Breast epithelium (tissue), 4 donors: ENCODE measurements at regions not wholly inside any gene's neighbourhood (a gene's known extent, or its start where the extent isn't known, plus 50 kb on each side); places are given as distances from the start of the nearest gene placed in this dataset.
"Not testable (repeated sequence)": the region's sequence is repeated elsewhere in the genome, so short reads cannot be mapped to it uniquely, and the experiment has no call there.

Source experiments
- DNase-seq, 2 donors: peaks; one replicate each; pipeline ENCODE4 v3.0.0-alpha.2; 2019; ENCODE audit warnings: low spot score in 2 of 2
- H3K27ac ChIP-seq, 2 donors: fragments of 200-600 bp; sonication (generic) in 1 of 2; one replicate each; pipeline ENCODE4 v1.5.1; 2016 to 2019; ENCODE audit warnings: mild to moderate bottlenecking in 1 of 2
- H3K27me3 ChIP-seq, 2 donors: fragments of 200-600 bp; sonication (generic) in 1 of 2; one replicate each; pipeline versions ENCODE4 v1.5.1 to v1.6.0; 2017 to 2019; ENCODE audit warnings: control low read depth in 1 of 2, mild to moderate bottlenecking in 1 of 2
- H3K36me3 ChIP-seq: fragments of 200-600 bp; one replicate; pipeline ENCODE4 v1.5.1; 2019
- H3K4me1 ChIP-seq, 2 donors: fragments of 200-600 bp; sonication (generic); one replicate each; pipeline ENCODE4 v1.5.1; 2016 to 2019; ENCODE audit warnings: control low read depth in 1 of 2
- H3K4me3 ChIP-seq, 3 donors: fragments of 200-600 bp; sonication (generic); 1 replicate in 2 of 3; 2 replicates in 1 of 3; pipeline ENCODE4 v1.5.1; 2016 to 2019; ENCODE audit warnings: mild to moderate bottlenecking in 3 of 3, moderate library complexity in 2 of 3
- H3K9me3 ChIP-seq, 2 donors: fragments of 200-600 bp; sonication (generic) in 1 of 2; one replicate each; pipeline ENCODE4 v1.5.1; 2016 to 2019; ENCODE audit warnings: control low read depth in 1 of 2
- CTCF ChIP-seq, 3 donors: fragments of 450-650 bp; IDR thresholded peaks; one replicate each; pipeline ENCODE4 v1.5.1; 2016 to 2017; ENCODE audit warnings: antibody characterized with exemption in 3 of 3, mild to moderate bottlenecking in 3 of 3, moderate library complexity in 3 of 3
- POLR2A ChIP-seq: fragments of 450-650 bp; IDR thresholded peaks from one replicate; pipeline ENCODE4 v1.6.1; 2016; ENCODE audit warnings: antibody characterized with exemption, mild to moderate bottlenecking, moderate library complexity
- POLR2AphosphoS5 ChIP-seq, 3 donors: sonication (generic); formaldehyde crosslinking; IDR thresholded peaks; one replicate each; pipeline ENCODE4 v1.6.1; 2017; ENCODE audit warnings: antibody characterized with exemption in 3 of 3
- intact Hi-C: fragments of 100-400 bp; cut with DNase I; formaldehyde crosslinking; loops from one replicate; pipeline ENCODE4 v1.15.1; 2023; ENCODE audit warnings: low total_unique reads

DNA sequence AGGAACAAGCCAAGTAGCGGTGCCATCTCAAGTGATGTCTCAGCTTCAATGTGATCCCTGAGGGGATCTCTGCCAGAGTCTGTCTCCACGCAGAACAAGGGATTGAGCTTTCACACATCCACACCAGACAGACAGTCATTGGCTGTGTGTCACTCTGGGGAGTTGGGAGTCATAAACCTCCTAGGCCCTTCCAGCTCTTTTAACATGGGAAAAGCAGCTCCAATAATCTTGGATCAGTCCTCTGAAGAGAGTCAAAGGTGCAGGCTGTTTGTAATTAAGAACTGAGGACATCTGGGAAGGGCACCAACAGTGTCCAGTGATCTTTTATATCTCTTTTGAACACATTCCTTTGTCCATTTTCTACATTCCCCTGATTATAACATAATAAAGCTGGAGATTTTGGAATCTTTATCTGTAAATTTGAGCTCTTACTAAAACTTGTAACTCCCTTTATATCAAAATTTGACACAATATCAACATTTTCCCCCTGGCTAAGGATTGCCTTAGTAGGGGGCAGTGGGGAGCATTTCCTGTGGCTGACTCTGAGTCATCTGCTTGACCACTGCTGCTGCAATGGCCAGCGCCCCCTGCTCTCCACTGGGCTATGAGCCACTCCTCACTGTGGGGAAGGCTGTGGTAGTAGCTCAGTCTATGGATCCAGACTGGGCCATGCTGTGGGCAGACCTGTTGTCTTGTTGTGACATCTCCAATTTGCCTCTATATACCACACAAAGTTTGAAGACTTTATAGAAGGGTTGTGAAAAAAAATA lies 284.4 kb downstream of the OSTF1 start:
- Histone ChIP-seq H3K36me3 (no peaks in the 10 kb centered on the region), H3K9me3 (peaks cover 0 to 6% of the 10 kb centered on the region in 2 donors), H3K27me3 (no peaks in the 10 kb centered on the region), H3K4me1 (no peaks in the 10 kb centered on the region), H3K27ac (peak overlapping the region in 1 of 2 donors; percentile 52), H3K4me3 (no peak overlapping the region)
- DNase-seq, result no peak
- intact Hi-C loops, result no loop called here
- no peak for TF ChIP-seq POLR2A
- peak in 2 of 3 donors; percentile 30 to 52 for TF ChIP-seq POLR2AphosphoS5 (IDR thresholded peaks at IDR 0.05)

DNA sequence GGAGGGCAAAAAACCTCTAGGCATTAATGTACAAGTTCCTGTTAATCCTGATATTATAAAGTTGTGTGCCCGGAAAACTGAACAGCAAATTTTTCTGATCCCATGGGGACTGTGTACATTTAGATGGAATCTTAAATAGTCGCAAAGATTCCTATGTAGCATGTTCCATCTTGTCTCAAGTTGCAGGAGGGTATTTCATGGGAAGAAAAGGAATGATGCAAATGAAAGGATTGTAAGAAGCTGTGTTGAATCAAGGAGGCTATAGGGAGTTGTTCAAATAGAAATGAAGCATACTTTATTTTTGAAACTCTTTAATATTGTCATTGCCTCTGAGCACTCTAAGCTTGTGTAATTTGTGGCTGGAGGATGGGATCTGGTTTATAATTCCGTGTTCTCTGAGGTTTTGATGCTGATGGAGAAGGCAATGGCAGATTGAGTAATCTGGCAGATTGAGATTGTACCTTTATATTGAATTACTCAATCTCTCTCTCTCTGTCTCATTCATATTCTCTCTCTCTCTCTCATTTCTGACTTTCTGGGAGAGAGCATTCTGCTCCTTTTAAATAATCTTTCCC lies 288.5 kb downstream of the OSTF1 start:
- no peaks in the 10 kb centered on the region for H3K4me1 ChIP-seq
- H3K9me3 ChIP-seq, result peaks cover 0 to 6% of the 10 kb centered on the region in 2 donors
- TF ChIP-seq POLR2A (no peak), CTCF (IDR thresholded peaks at IDR 0.05) (no peak), POLR2AphosphoS5 (IDR thresholded peaks at IDR 0.05) (no peak)
- no peak overlapping the region for H3K4me3 ChIP-seq
- H3K27me3 ChIP-seq, result no peaks in the 10 kb centered on the region
- peak overlapping the region in 1 of 2 donors; percentile 48 for H3K27ac ChIP-seq
- no peaks in the 10 kb centered on the region for H3K36me3 ChIP-seq
- DNase-seq, result no peak
- intact Hi-C loops, result no loop called here

GRCh38 chr9:75378036-75378435 lies 289.7 kb downstream of the OSTF1 start:
- intact Hi-C loops, result no loop called here
- Histone ChIP-seq H3K27me3 (no peaks in the 10 kb centered on the region), H3K9me3 (peaks cover 0 to 6% of the 10 kb centered on the region in 2 donors), H3K36me3 (no peaks in the 10 kb centered on the region), H3K4me1 (no peaks in the 10 kb centered on the region), H3K27ac (peak overlapping the region in 1 of 2 donors; percentile 25), H3K4me3 (no peak overlapping the region)
- no peak for TF ChIP-seq POLR2A
- TF ChIP-seq POLR2AphosphoS5 (IDR thresholded peaks at IDR 0.05), result peak in 2 of 3 donors; percentile 57 to 76
- no peak for DNase-seq

DNA sequence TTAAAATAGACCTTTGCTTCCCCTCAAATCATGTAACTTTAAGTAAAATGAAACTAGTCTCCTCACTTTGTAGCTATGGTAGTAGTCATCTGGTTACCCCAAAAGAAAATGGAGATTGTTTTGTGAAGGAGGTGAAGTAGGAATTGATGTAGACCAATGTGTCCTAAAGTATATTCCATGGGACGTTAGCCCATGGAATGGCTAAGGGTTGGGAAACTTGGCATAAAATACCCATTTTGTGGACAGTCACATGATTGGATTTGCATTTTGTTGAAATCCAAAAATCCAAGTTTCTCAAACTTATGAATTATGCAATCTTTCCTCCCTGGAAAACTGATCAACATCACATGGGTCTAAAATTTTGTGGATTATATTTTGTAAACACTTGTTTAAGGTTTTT lies 290.6 kb downstream of the OSTF1 start:
- intact Hi-C loops, result no loop called here
- TF ChIP-seq POLR2A (no peak), POLR2AphosphoS5 (IDR thresholded peaks at IDR 0.05) (no peak), CTCF (IDR thresholded peaks at IDR 0.05) (no peak)
- H3K36me3 ChIP-seq, result no peaks in the 10 kb centered on the region
- peaks cover 5% of the 10 kb centered on the region in 2 donors for H3K9me3 ChIP-seq
- peak overlapping the region in 1 of 2 donors; percentile 25 for H3K27ac ChIP-seq
- no peaks in the 10 kb centered on the region for H3K4me1 ChIP-seq
- no peaks in the 10 kb centered on the region for H3K27me3 ChIP-seq
- no peak overlapping the region for H3K4me3 ChIP-seq
- no peak for DNase-seq

- no peak overlapping the region for H3K27ac ChIP-seq
- TF ChIP-seq CTCF (IDR thresholded peaks at IDR 0.05) (no peak), POLR2A (no peak), POLR2AphosphoS5 (IDR thresholded peaks at IDR 0.05) (no peak)
- intact Hi-C loops, result no loop called here
- H3K4me1 ChIP-seq, result no peaks in the 10 kb centered on the region
- H3K9me3 ChIP-seq, result peaks cover 17 to 29% of the 10 kb centered on the region in 2 donors
- no peaks in the 10 kb centered on the region for H3K36me3 ChIP-seq
- H3K27me3 ChIP-seq, result no peaks in the 10 kb centered on the region
- no peak for DNase-seq
- H3K4me3 ChIP-seq, result no peak overlapping the region
These were observed 293.8 kb downstream of the OSTF1 start for GRCh38 chr9:75382126-75382525.

DNA sequence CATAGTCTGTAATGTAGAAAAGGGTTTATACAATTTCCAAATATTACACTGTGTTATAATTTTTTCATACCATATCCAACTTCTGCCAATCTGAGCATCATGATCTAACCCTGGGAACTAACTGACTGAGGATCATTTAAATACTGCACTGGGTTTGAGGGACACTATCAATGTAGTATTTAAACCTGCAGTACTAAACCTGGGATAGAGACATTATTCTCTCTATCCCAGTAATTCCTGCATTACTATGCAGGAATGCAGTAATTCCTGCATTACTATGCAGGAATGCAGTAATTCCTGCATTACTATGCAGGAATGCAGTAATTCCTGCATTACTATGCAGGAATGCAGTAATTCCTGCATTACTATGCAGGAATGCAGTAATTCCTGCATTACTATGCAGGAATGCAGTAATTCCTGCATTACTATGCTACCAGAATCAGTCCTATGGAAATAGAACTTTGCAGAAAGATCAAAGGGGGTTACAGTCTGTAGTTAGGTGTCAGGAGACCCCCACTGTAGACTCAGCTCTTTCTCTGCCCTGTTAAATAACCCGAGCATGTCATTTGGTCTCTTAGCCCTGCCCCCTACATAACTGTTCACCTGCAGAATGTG lies 295.2 kb downstream of the OSTF1 start:
- H3K9me3 ChIP-seq, result peaks cover 17 to 29% of the 10 kb centered on the region in 2 donors
- H3K36me3 ChIP-seq, intact Hi-C loops, H3K4me1 ChIP-seq, DNase-seq, H3K27me3 ChIP-seq, H3K27ac ChIP-seq, H3K4me3 ChIP-seq: not testable (repeated sequence)
